NB4 (cell line): ENCODE measurements at regions not wholly inside any gene's neighbourhood (a gene's known extent, or its start where the extent isn't known, plus 50 kb on each side); places are given as distances from the start of the nearest gene placed in this dataset.

Experiments
- MAX ChIP-seq: IDR thresholded peaks from 2 replicates; pipeline ENCODE4 v1.6.1; 2011; ENCODE audit warnings: low read depth, low read length
- MYC ChIP-seq: IDR thresholded peaks from 2 replicates; pipeline ENCODE4 v1.6.1; 2011; ENCODE audit warnings: low read depth, low read length
- POLR2A ChIP-seq: IDR thresholded peaks from 2 replicates; pipeline ENCODE4 v1.6.1; 2011; ENCODE audit warnings: mild to moderate bottlenecking; ENCODE audit not compliant: insufficient read length; ENCODE audit errors: extremely low read depth
- TF ChIP-seq, protein P1 (sequence below): IDR thresholded peaks from one replicate; pipeline ENCODE4 v1.5.1; 2012; ENCODE audit warnings: low read depth, low read length

- TF ChIP-seq, protein P1, sequence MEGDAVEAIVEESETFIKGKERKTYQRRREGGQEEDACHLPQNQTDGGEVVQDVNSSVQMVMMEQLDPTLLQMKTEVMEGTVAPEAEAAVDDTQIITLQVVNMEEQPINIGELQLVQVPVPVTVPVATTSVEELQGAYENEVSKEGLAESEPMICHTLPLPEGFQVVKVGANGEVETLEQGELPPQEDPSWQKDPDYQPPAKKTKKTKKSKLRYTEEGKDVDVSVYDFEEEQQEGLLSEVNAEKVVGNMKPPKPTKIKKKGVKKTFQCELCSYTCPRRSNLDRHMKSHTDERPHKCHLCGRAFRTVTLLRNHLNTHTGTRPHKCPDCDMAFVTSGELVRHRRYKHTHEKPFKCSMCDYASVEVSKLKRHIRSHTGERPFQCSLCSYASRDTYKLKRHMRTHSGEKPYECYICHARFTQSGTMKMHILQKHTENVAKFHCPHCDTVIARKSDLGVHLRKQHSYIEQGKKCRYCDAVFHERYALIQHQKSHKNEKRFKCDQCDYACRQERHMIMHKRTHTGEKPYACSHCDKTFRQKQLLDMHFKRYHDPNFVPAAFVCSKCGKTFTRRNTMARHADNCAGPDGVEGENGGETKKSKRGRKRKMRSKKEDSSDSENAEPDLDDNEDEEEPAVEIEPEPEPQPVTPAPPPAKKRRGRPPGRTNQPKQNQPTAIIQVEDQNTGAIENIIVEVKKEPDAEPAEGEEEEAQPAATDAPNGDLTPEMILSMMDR: no peak
- TF ChIP-seq POLR2A (no peak), MYC (no peak), MAX (no peak)
Measured at GRCh38 chr10:113386005-113386404, 166.8 kb upstream of the HABP2 start.
